ENCODE measurements at regions not wholly inside any gene's neighbourhood (a gene's known extent, or its start where the extent isn't known, plus 50 kb on each side); places are given as distances from the start of the nearest gene placed in this dataset.

GRCh38 chr4:154961263-154961662, 180.2 kb downstream of the RBM46 start:
- no peak for TF ChIP-seq EZH2 (IDR thresholded peaks at IDR 0.05; ENCODE audit: low read length)
- no peak for TF ChIP-seq CTCF (optimal IDR thresholded peaks at IDR 0.05 in 1 of 3, IDR thresholded peaks at IDR 0.05 in 1 of 3, conservative IDR thresholded peaks at IDR 0.05 in 1 of 3; ENCODE audit: extremely low read depth in 1 of 3, insufficient read depth in 2 of 3, low read length in 3 of 3)
